H9 (cell line): ENCODE measurements at regions not wholly inside any gene's neighbourhood (a gene's known extent, or its start where the extent isn't known, plus 50 kb on each side); places are given as distances from the start of the nearest gene placed in this dataset.

Experiments
- DNase-seq: peaks from one replicate; pipeline ENCODE4 v3.0.0-alpha.2; 2017
- H2AFZ ChIP-seq: one replicate; pipeline ENCODE4 v1.6.1; 2013; ENCODE audit warnings: mild to moderate bottlenecking, low read length, control low read depth, moderate library complexity
- H2AK5ac ChIP-seq: 2 replicates; pipeline ENCODE4 v1.6.1; 2013; ENCODE audit warnings: low read length, control low read depth, mixed read lengths; ENCODE audit not compliant: insufficient read length
- H2BK120ac ChIP-seq: one replicate; pipeline ENCODE4 v1.6.1; 2013; ENCODE audit warnings: low read depth, mild to moderate bottlenecking, low read length, control low read depth, inconsistent platforms; ENCODE audit not compliant: poor library complexity, severe bottlenecking
- H2BK12ac ChIP-seq: 2 replicates; pipeline ENCODE4 v1.6.1; 2013; ENCODE audit warnings: low read length, control low read depth, mixed read lengths, low read depth; ENCODE audit not compliant: insufficient read length
- H2BK15ac ChIP-seq: 2 replicates; pipeline ENCODE4 v1.6.1; 2013; ENCODE audit warnings: low read depth, low read length, control low read depth
- H2BK20ac ChIP-seq: one replicate; pipeline ENCODE4 v1.6.1; 2013; ENCODE audit warnings: low read depth, mild to moderate bottlenecking, low read length, control low read depth, inconsistent platforms; ENCODE audit not compliant: poor library complexity, severe bottlenecking
- H2BK5ac ChIP-seq: 2 replicates; pipeline ENCODE4 v1.6.1; 2013; ENCODE audit warnings: low read length, control low read depth, mixed read lengths; ENCODE audit not compliant: insufficient read length
- H3K14ac ChIP-seq: 2 replicates; pipeline ENCODE4 v1.6.1; 2013; ENCODE audit warnings: low read length, control low read depth; ENCODE audit not compliant: insufficient read depth
- H3K18ac ChIP-seq: 2 replicates; pipeline ENCODE4 v1.6.1; 2013; ENCODE audit warnings: low read depth, mild to moderate bottlenecking, mixed read lengths, low read length, control low read depth; ENCODE audit not compliant: insufficient read length
- H3K23ac ChIP-seq: 2 replicates; pipeline ENCODE4 v1.6.1; 2013; ENCODE audit warnings: low read length, control low read depth, mixed read lengths, low read depth; ENCODE audit not compliant: insufficient read length
- H3K23me2 ChIP-seq: 2 replicates; pipeline ENCODE4 v1.6.1; 2013; ENCODE audit warnings: low read depth, mild to moderate bottlenecking, mixed read lengths, low read length, control low read depth; ENCODE audit not compliant: insufficient read length, poor library complexity, severe bottlenecking
- H3K27ac ChIP-seq: 2 replicates; pipeline ENCODE4 v1.5.1; 2013; ENCODE audit warnings: low read length, control low read depth, mixed read lengths, low read depth; ENCODE audit not compliant: insufficient read length
- H3K27me3 ChIP-seq: 2 replicates; pipeline ENCODE4 v1.6.1; 2013; ENCODE audit warnings: low read length, control low read depth, inconsistent platforms; ENCODE audit not compliant: insufficient read depth
- H3K4ac ChIP-seq: 2 replicates; pipeline ENCODE4 v1.6.1; 2013; ENCODE audit warnings: low read depth, mild to moderate bottlenecking, control low read depth, inconsistent platforms, low read length, moderate library complexity
- H3K4me1 ChIP-seq: 2 replicates; pipeline ENCODE4 v1.6.1; 2013; ENCODE audit warnings: low read length, control low read depth, inconsistent platforms; ENCODE audit not compliant: insufficient read depth
- H3K4me2 ChIP-seq: 2 replicates; pipeline ENCODE4 v1.6.1; 2013; ENCODE audit warnings: low read length, control low read depth, mixed read lengths; ENCODE audit not compliant: insufficient read length, insufficient read depth
- H3K56ac ChIP-seq: 2 replicates; pipeline ENCODE4 v1.6.1; 2013; ENCODE audit warnings: low read depth, mild to moderate bottlenecking, mixed read lengths, low read length, control low read depth; ENCODE audit not compliant: insufficient read length
- H3K79me1 ChIP-seq: 2 replicates; pipeline ENCODE4 v1.6.1; 2013; ENCODE audit warnings: low read depth, mild to moderate bottlenecking, moderate library complexity, low read length, control low read depth, inconsistent platforms; ENCODE audit not compliant: insufficient read depth, poor library complexity, severe bottlenecking
- H3K79me2 ChIP-seq: 2 replicates; pipeline ENCODE4 v1.6.1; 2013; ENCODE audit warnings: low read length, control low read depth, inconsistent platforms; ENCODE audit not compliant: insufficient read depth
- H3K9ac ChIP-seq: 2 replicates; pipeline ENCODE4 v1.6.1; 2013; ENCODE audit warnings: low read length, control low read depth, mixed read lengths; ENCODE audit not compliant: insufficient read length; ENCODE audit errors: extremely low read depth
- H3K9me3 ChIP-seq: one replicate; pipeline ENCODE4 v1.6.1; 2013; ENCODE audit warnings: low read depth, low read length, inconsistent platforms; ENCODE audit not compliant: control insufficient read depth
- H3T11ph ChIP-seq: one replicate; pipeline ENCODE4 v1.6.1; 2013; ENCODE audit warnings: mild to moderate bottlenecking, low read length, control low read depth, inconsistent platforms
- H4K20me1 ChIP-seq: one replicate; pipeline ENCODE4 v1.6.1; 2013; ENCODE audit not compliant: control insufficient read depth, insufficient read length, insufficient read depth
- H4K5ac ChIP-seq: 2 replicates; pipeline ENCODE4 v1.6.1; 2013; ENCODE audit warnings: low read depth, mild to moderate bottlenecking, mixed read lengths, low read length, control low read depth; ENCODE audit not compliant: insufficient read length
- H4K8ac ChIP-seq: replicated peaks from 2 replicates; pipeline ENCODE4 v1.6.1; 2013; ENCODE audit warnings: low read length, control low read depth, mixed read lengths, low read depth; ENCODE audit not compliant: insufficient read length
- H4K91ac ChIP-seq: 2 replicates; pipeline ENCODE4 v1.6.1; 2013; ENCODE audit warnings: low read depth, mild to moderate bottlenecking, moderate library complexity, mixed read lengths, low read length, control low read depth; ENCODE audit not compliant: insufficient read length
- H3K27ac Mint-ChIP-seq, 3 experiments: 2 replicates in 2 of 3; 3 replicates in 1 of 3; pipeline ENCODE4 v1.8.0; 2020 to 2021; ENCODE audit warnings: mixed read lengths in 3 of 3, mild to moderate bottlenecking in 1 of 3, moderate library complexity in 1 of 3
- H3K27me3 Mint-ChIP-seq: 2 replicates; pipeline ENCODE4 v1.8.0; 2021; ENCODE audit warnings: low read depth, mild to moderate bottlenecking, moderate library complexity, mixed read lengths
- H3K36me3 Mint-ChIP-seq, 3 experiments: 2 replicates in 2 of 3; 3 replicates in 1 of 3; pipeline ENCODE4 v1.8.0; 2020 to 2021; ENCODE audit warnings: low read depth in 3 of 3, mixed read lengths in 3 of 3; ENCODE audit not compliant: insufficient read depth in 1 of 3
- H3K4me1 Mint-ChIP-seq, 2 experiments: 2 replicates each; pipeline ENCODE4 v1.8.0; 2020; ENCODE audit warnings: mixed read lengths in 2 of 2
- H3K4me3 Mint-ChIP-seq, 2 experiments: 2 replicates in 1 of 2; 3 replicates in 1 of 2; pipeline ENCODE4 v1.8.0; 2020 to 2021; ENCODE audit warnings: mild to moderate bottlenecking in 2 of 2, mixed read lengths in 2 of 2, moderate library complexity in 1 of 2
- H3K9me3 Mint-ChIP-seq, 2 experiments: 2 replicates in 1 of 2; 3 replicates in 1 of 2; pipeline ENCODE4 v1.8.0; 2020; ENCODE audit warnings: mild to moderate bottlenecking in 2 of 2, mixed read lengths in 2 of 2, moderate library complexity in 1 of 2
- CTCF ChIP-seq: fragments of 200-600 bp; sonication (generic); conservative IDR thresholded peaks from 3 replicates; pipeline ENCODE4 v1.8.0; 2021; ENCODE audit warnings: antibody characterized with exemption, mild to moderate bottlenecking
- WGBS: extraction: QIAGEN DNeasy Blood & Tissue Kit; methylation state at CpG from one replicate; pipeline ENCODE4 v1.1.7; 2013; ENCODE audit warnings: missing lambda C conversion rate, low lambda C conversion rate, mixed read lengths; ENCODE audit not compliant: insufficient read length; ENCODE audit errors: extremely low coverage; 5-methylcytosine and 5-hydroxymethylcytosine counted together

- Histone ChIP-seq H3K79me2 (no peaks in the 10 kb centered on the region), H3K4me2 (no peak overlapping the region), H3K56ac (no peak overlapping the region), H3K79me1 (no peaks in the 10 kb centered on the region), H4K20me1 (no peaks in the 10 kb centered on the region), H3K27ac (no peak overlapping the region), H3K23ac (no peak overlapping the region), H3K4ac (no peak overlapping the region), H2BK5ac (no peak overlapping the region), H4K8ac (no peak overlapping the region), H2BK12ac (no peak overlapping the region), H3K23me2 (no peaks in the 10 kb centered on the region), H3K9me3 (no peaks in the 10 kb centered on the region), H3K9ac (no peak overlapping the region), H2AFZ (no peak overlapping the region), H3K14ac (no peak overlapping the region), H3T11ph (no peak overlapping the region), H3K4me1 (no peaks in the 10 kb centered on the region), H2BK120ac (no peak overlapping the region), H2BK15ac (no peak overlapping the region), H3K18ac (no peak overlapping the region), H4K91ac (no peak overlapping the region), H3K27me3 (no peaks in the 10 kb centered on the region), H4K5ac (no peak overlapping the region), H2AK5ac (no peak overlapping the region), H2BK20ac (no peak overlapping the region)
- peaks cover 3 to 5% of the 10 kb centered on the region in 2 experiments; a peak in 3 of 4 replicates for H3K4me1 Mint-ChIP-seq
- peak; percentile 81 for DNase-seq
- H3K27me3 Mint-ChIP-seq: peaks cover 22% of the 10 kb centered on the region
- no peak overlapping the region for H3K27ac Mint-ChIP-seq
- peak overlapping the region in 1 of 2 experiments; percentile 39; a peak in 2 of 5 replicates for H3K4me3 Mint-ChIP-seq
- WGBS: no CpG with 5 or more reads among the region's 7 CpGs
- H3K36me3 Mint-ChIP-seq: no peaks in the 10 kb centered on the region
- peak; percentile 83 for TF ChIP-seq CTCF
- H3K9me3 Mint-ChIP-seq: no peaks in the 10 kb centered on the region; a peak in 1 of 5 replicates
These were observed 51.1 kb upstream of the EED start for GRCh38 chr11:86193297-86194095.
